ENCODE measurements at regions not wholly inside any gene's neighbourhood (a gene's known extent, or its start where the extent isn't known, plus 50 kb on each side); places are given as distances from the start of the nearest gene placed in this dataset.

- ATAC-seq (no peak), FAIRE-seq (no peak), DNase-seq (ENCODE audit: low read depth, low spot score) (no peak)
- Histone ChIP-seq H3K79me2 (ENCODE audit: control insufficient read depth, insufficient read depth, low read length) (no peaks in the 10 kb centered on the region), H3K4me2 (ENCODE audit: control insufficient read depth, insufficient read depth) (no peak overlapping the region), H3K4me3 (no peak overlapping the region), H3K9me3 (replicated peaks; ENCODE audit: control insufficient read depth, insufficient read depth, low read length) (no peaks in the 10 kb centered on the region), H4K20me1 (ENCODE audit: control insufficient read depth, insufficient read depth) (no peaks in the 10 kb centered on the region), H3K36me3 (ENCODE audit: control insufficient read depth in 2 of 2, insufficient read depth in 2 of 2, low read length in 1 of 2) (no peaks in the 10 kb centered on the region), H3K27me3 (replicated peaks in 1 of 2; ENCODE audit: control insufficient read depth in 2 of 2, insufficient read depth in 2 of 2, low read length in 1 of 2) (no peaks in the 10 kb centered on the region), H3K4me1 (ENCODE audit: control insufficient read depth, insufficient read depth, low read length) (no peaks in the 10 kb centered on the region), H2AFZ (ENCODE audit: control insufficient read depth, low read depth, low read length) (no peak overlapping the region), H3K27ac (ENCODE audit: control insufficient read depth, insufficient read depth) (no peak overlapping the region), H3K9ac (ENCODE audit: control insufficient read depth, insufficient read depth, low read length) (no peak overlapping the region)
- ChIA-PET SMC1A (ENCODE audit: uncharacterized antibody, unreplicated experiment) (no interaction called here), RAD21 (ENCODE audit: unreplicated experiment) (no interaction called here), POLR2A (no interaction called here), CTCF (interaction anchor here (0.9 kb wide), 1 partner anchor 110 kb away, joined by 3 read pairs; no protein-coding TSS in a partner anchor)
- intact Hi-C loops (cut with micrococcal nuclease; ENCODE audit: unreplicated experiment), result no loop called here
- BruUV-seq (replicated peaks), result no TSS peak
- in situ Hi-C loops (cut with MboI), result no loop called here
- TF ChIP-seq NFYB (IDR thresholded peaks at IDR 0.05; ENCODE audit: insufficient read depth, low read depth, low read length) (no peak), NR2C1 (IDR thresholded peaks at IDR 0.05) (no peak), BCLAF1 (IDR thresholded peaks at IDR 0.05) (no peak), USF1 (IDR thresholded peaks at IDR 0.05; ENCODE audit: borderline replicate concordance, extremely low read length, insufficient read depth, low read depth, low read length) (no peak), DPF2 (IDR thresholded peaks at IDR 0.05) (no peak), KAT2A (conservative IDR thresholded peaks at IDR 0.05; ENCODE audit: control insufficient read depth, low read depth, low read length) (no peak), RELB (IDR thresholded peaks at IDR 0.05; ENCODE audit: low read depth) (no peak), NR2F1 (conservative IDR thresholded peaks at IDR 0.05) (no peak), SMC3 (IDR thresholded peaks at IDR 0.05; ENCODE audit: borderline replicate concordance, low read length) (no peak), ZSCAN29 (IDR thresholded peaks at IDR 0.05) (no peak), TARDBP (IDR thresholded peaks at IDR 0.05; ENCODE audit: borderline replicate concordance) (no peak), YBX1 (IDR thresholded peaks at IDR 0.05) (no peak), HDAC6 (IDR thresholded peaks at IDR 0.05; ENCODE audit: unreplicated experiment) (no peak), HSF1 (IDR thresholded peaks at IDR 0.05; ENCODE audit: low read depth, low read length) (no peak), BMI1 (IDR thresholded peaks at IDR 0.05; ENCODE audit: borderline replicate concordance) (no peak), MTA2 (IDR thresholded peaks at IDR 0.05; ENCODE audit: low read depth) (no peak)
- 36% methylated on average over 1 of the region's 1 CpG for WGBS (ENCODE audit: insufficient coverage, insufficient replicate concordance, low lambda C conversion rate, missing lambda C conversion rate)
These were observed 434.9 kb upstream of the THRB start for GRCh38 chr3:24929521-24929920.

Measured in GM12878 (cell line).